ENCODE measurements at regions not wholly inside any gene's neighbourhood (a gene's known extent, or its start where the extent isn't known, plus 50 kb on each side); places are given as distances from the start of the nearest gene placed in this dataset.

DNA sequence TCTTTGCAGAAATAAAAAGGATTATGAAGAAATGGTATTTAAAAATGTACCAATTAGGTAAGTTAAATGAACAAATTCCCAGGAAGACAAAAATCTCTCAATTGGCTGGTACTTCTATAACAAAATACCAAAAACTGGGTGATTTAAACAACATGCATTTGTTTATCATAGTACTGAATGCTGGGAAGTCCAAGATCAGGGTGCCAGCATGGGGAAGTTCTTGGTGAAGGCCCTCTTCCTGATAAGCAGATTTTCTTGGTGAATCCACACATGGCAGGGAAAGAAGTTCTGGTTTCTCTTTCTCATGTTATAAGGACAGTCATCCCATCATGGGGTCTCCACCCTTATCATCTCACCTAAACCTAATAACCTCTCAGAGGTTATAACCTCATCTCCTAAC lies 271.6 kb upstream of the SETBP1 start:
- DNase-seq (ENCODE audit: low read depth in 2 of 2): no peak

DNA sequence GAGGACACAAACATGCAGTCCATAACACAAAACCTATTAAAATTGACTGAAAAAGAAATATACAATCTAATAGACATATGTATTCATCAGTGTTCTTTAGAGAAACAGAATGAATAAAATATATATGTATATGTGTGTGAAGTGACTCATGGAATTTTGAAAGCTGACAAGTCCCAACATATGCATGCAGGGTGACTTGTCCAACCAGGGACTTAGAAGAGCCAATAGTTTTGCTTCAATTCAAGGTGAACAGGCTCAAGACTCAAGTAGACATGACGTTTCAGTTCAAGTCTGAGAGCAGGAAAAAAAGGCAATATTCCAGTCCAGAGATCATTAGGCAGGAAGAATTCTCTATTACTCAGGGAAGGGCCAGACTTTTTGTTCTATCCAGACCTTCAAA lies 271.2 kb upstream of the SETBP1 start:
- no peak for DNase-seq (ENCODE audit: low read depth in 2 of 2)

GRCh38 chr18:44410740-44411139 lies 269.9 kb upstream of the SETBP1 start:
- DNase-seq (ENCODE audit: low read depth in 2 of 2): no peak

DNA sequence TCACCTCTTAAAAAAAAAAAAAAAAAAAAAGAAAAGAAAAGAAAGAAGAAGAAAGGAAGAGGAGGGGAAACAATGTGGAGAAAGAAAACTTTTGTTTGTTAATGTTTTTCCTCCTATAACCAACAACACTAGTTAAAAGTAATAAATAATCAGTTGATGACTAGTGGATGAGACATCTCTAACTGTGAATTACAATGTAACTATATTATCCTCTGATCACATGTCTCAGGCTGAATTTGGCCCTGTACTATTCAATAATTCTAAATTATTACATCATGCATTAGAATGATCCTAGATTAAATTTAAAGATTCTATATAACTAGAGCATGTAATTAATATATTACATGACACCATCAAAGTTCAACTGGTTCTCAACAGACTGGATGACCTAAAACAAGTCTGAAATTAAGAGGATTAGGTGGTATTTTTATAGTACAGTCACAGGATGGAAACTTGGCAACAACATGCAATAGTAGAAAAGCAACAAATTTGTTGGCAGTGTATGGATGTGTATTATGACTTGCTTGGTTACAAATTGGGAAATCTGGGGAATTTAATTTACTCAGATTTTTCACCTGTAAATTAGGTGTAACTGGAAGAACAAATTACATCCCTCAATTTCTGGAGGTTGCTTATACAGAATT lies 269.3 kb upstream of the SETBP1 start:
- no peak for DNase-seq (ENCODE audit: low read depth in 2 of 2)

GRCh38 chr18:44411976-44412375 lies 268.7 kb upstream of the SETBP1 start:
- DNase-seq (ENCODE audit: low read depth in 2 of 2): no peak

GRCh38 chr18:44423814-44424644 lies 256.7 kb upstream of the SETBP1 start:
- DNase-seq (ENCODE audit: low read depth in 2 of 2): no peak

- no peak for DNase-seq (ENCODE audit: low read depth in 2 of 2)
Observed at GRCh38 chr18:44424645-44425035, 256.0 kb upstream of the SETBP1 start.

GRCh38 chr18:44425161-44425560 lies 255.5 kb upstream of the SETBP1 start:
- no peak for DNase-seq (ENCODE audit: low read depth in 2 of 2)

- DNase-seq (ENCODE audit: low read depth in 2 of 2): no peak
Observed at GRCh38 chr18:44437603-44438002, 243.1 kb upstream of the SETBP1 start.

- DNase-seq (ENCODE audit: low read depth in 2 of 2): no peak
Observed at GRCh38 chr18:44450226-44450625, 230.5 kb upstream of the SETBP1 start.

GRCh38 chr18:44452346-44452745 lies 228.3 kb upstream of the SETBP1 start:
- no peak for DNase-seq (ENCODE audit: low read depth in 2 of 2)

DNA sequence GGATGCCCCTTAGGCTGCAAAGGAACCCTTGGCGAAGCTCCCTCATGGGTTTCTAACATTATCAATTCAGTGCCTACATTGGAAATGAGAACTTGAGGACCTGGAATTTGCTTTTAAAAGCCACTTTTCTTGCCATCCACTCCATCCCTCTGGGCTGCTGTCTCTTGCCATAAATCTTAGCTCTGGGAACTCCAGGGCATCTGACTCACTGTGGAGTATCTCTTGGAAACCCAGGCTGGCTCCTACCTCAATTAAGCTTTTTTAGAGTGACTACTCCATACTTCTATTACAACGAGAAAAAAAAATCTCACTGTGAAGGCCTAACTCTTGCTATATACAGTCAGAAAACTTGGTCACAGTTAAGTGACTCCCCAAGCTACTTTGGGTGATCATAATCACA lies 227.2 kb upstream of the SETBP1 start:
- no peak for DNase-seq (ENCODE audit: low read depth in 2 of 2)

- no peak for DNase-seq (ENCODE audit: low read depth in 2 of 2)
Observed at GRCh38 chr18:44458777-44459176, 221.9 kb upstream of the SETBP1 start.

DNA sequence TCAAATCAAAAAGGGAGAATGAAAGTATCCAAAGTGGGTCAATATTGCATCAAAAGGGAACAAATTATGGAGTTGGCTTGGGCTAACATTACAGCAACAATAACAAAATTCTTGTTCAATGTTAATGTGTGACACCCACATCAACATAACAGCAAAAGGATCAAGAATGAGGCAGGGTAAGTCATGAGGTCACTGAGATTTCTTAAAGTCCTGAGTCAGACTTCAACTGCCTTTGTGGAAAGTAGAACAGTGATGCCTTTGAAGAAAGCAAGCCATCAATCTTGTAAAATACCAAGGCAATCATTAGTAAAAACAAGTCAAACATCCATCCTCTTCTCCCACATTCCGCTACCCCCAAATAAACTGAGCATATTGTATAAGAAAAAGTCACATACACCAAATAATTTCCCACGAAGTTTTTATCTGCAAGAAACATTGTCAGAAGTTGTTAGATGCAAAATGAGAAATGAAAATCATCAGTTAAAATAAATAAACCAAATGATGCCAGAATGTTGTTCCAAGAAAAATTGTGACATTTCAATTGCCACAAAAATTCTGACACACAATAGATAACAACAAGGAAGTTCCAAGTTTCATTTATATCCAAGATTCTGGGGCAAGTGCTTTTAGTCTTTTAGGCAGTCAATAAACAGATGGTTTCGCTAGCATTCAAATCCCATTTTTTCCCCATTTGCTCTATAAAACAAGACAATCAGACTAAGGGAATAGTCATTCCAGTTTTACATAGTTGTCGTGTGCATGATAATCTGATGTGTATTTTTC lies 216.1 kb upstream of the SETBP1 start:
- DNase-seq (ENCODE audit: low read depth in 2 of 2): no peak

DNA sequence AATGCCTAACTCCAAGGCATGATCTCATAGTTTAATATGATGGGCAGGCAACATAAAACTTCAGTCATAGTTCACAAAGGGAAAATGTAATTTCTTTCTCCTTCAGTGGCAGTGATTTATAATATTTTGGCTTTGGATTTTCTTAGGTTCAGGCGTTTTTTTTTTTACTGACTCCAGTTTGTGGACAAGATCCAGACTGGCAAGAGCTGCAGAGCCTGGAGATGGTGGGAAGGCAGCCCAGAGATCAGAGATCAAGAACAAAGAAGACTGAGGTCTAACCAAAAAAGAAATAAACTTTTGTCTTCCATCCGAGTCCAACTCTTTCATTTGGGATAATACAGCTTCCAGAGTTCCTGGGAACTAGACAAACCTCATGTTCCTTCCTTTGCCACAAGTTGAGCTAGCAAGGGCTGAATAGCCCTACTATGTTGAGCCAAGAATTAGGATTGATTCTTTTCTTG lies 215.3 kb upstream of the SETBP1 start:
- DNase-seq (ENCODE audit: low read depth in 2 of 2): no peak

DNA sequence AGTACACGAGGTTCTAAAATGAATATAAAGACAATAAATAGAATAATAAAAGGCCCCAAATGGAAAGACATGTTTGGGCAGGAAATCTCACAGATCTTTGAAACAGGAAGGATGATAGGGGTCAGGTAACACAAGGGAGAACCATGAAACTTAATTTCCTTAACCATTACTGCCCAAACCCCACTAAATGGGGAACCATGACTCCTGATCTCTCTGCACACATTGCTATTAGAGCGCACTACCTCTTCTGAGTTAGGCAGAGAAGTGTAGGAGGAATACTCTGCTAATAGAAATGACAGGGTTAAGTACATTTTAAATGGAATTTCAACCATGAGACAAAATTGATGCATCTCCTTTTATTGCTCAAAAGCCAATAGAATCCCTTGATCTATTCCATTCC lies 213.7 kb upstream of the SETBP1 start:
- no peak for DNase-seq (ENCODE audit: low read depth in 2 of 2)

GRCh38 chr18:44467718-44468117 lies 213.0 kb upstream of the SETBP1 start:
- no peak for DNase-seq (ENCODE audit: low read depth in 2 of 2)

- no peak for DNase-seq (ENCODE audit: low read depth in 2 of 2)
Observed at GRCh38 chr18:44473394-44474066, 207.2 kb upstream of the SETBP1 start.

DNA sequence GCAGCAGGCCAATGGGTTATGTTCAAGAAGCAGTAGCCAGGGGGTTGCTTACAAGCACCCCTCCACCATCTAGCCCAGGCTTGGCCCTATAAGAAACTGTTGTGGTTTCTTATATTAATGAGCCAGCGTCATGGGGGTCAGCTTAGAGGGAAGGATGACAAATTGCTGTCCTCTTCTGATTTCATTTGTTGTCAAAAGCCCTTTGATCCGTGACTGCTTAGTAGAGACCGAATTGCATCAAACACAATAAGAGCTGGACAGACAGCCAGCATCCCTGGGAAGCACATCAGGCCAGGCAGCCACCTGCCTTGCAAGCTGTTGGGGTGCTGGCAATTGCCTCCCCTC lies 206.6 kb upstream of the SETBP1 start:
- no peak for DNase-seq (ENCODE audit: low read depth in 2 of 2)

- DNase-seq (ENCODE audit: low read depth in 2 of 2): no peak
Observed at GRCh38 chr18:44474591-44474990, 206.1 kb upstream of the SETBP1 start.

GRCh38 chr18:44482761-44483160 lies 197.9 kb upstream of the SETBP1 start:
- no peak for DNase-seq (ENCODE audit: low read depth in 2 of 2)

- no peak for DNase-seq (ENCODE audit: low read depth in 2 of 2)
Observed at GRCh38 chr18:44495151-44495550, 185.5 kb upstream of the SETBP1 start.

Measured in activated CD8-positive, alpha-beta memory T cell treated with anti-CD3 and anti-CD28 coated beads for 4 hours (primary cell).